GM12864 (cell line): ENCODE measurements at regions not wholly inside any gene's neighbourhood (a gene's known extent, or its start where the extent isn't known, plus 50 kb on each side); places are given as distances from the start of the nearest gene placed in this dataset.
"Not testable (repeated sequence)": the region's sequence is repeated elsewhere in the genome, so short reads cannot be mapped to it uniquely, and the experiment has no call there.

ENCODE experiments used
- DNase-seq: peaks from one replicate; pipeline ENCODE4 v3.0.0-alpha.2; 2011; ENCODE audit warnings: low read depth
- H3K4me3 ChIP-seq: 2 replicates; pipeline ENCODE4 v1.5.1; 2011; ENCODE audit warnings: mild to moderate bottlenecking, low read depth, low read length, control low read depth
- CTCF ChIP-seq: IDR thresholded peaks from 2 replicates; pipeline ENCODE4 v1.5.1; 2011; ENCODE audit warnings: low read depth, mild to moderate bottlenecking, moderate library complexity, low read length, control low read depth, inconsistent platforms; ENCODE audit errors: missing control alignments

GRCh38 chr2:198615972-198616371 lies 811.6 kb downstream of the PLCL1 start:
- TF ChIP-seq CTCF = no peak
- no peak overlapping the region for H3K4me3 ChIP-seq
- DNase-seq = no peak

GRCh38 chr2:198611201-198611600 lies 806.8 kb downstream of the PLCL1 start:
- no peak for DNase-seq
- no peak overlapping the region for H3K4me3 ChIP-seq
- no peak for TF ChIP-seq CTCF

- no peak for DNase-seq
- no peak overlapping the region for H3K4me3 ChIP-seq
- TF ChIP-seq CTCF = no peak
Observed at GRCh38 chr2:198604599-198604998, 800.2 kb downstream of the PLCL1 start.

GRCh38 chr2:198602986-198603385 lies 798.6 kb downstream of the PLCL1 start:
- DNase-seq, H3K4me3 ChIP-seq: not testable (repeated sequence)

- TF ChIP-seq CTCF = no peak
Observed at GRCh38 chr2:198597648-198598047, 793.3 kb downstream of the PLCL1 start.

GRCh38 chr2:198596985-198597384 lies 792.6 kb downstream of the PLCL1 start:
- DNase-seq = no peak
- H3K4me3 ChIP-seq = no peak overlapping the region
- TF ChIP-seq CTCF = no peak

More at GRCh38 chr2:198597648-198598047, 793.3 kb downstream of the PLCL1 start:
- H3K4me3 ChIP-seq = no peak overlapping the region
- no peak for DNase-seq

- DNase-seq = no peak
- no peak overlapping the region for H3K4me3 ChIP-seq
- TF ChIP-seq CTCF = no peak
Observed at GRCh38 chr2:198595721-198596120, 791.3 kb downstream of the PLCL1 start.

GRCh38 chr2:198591586-198591985 lies 787.2 kb downstream of the PLCL1 start:
- H3K4me3 ChIP-seq = no peak overlapping the region
- TF ChIP-seq CTCF = no peak
- no peak for DNase-seq
